Brain microvascular endothelial cell (primary cell): ENCODE measurements at regions not wholly inside any gene's neighbourhood (a gene's known extent, or its start where the extent isn't known, plus 50 kb on each side); places are given as distances from the start of the nearest gene placed in this dataset.

ENCODE experiments used
- DNase-seq: peaks from one replicate; pipeline ENCODE4 v3.0.0-alpha.2; 2020
- H3K27ac ChIP-seq: fragments of 250-450 bp; sonication (Bioruptor Pico); 2 replicates; pipeline ENCODE4 v1.5.1; 2020; ENCODE audit warnings: mild to moderate bottlenecking, moderate library complexity
- H3K27me3 ChIP-seq: fragments of 250-450 bp; sonication (Bioruptor Pico); replicated peaks from 2 replicates; pipeline ENCODE4 v1.5.1; 2020; ENCODE audit warnings: mild to moderate bottlenecking
- H3K36me3 ChIP-seq: fragments of 250-450 bp; sonication (Bioruptor Pico); replicated peaks from 2 replicates; pipeline ENCODE4 v1.5.1; 2020; ENCODE audit warnings: mild to moderate bottlenecking
- H3K4me3 ChIP-seq: 2 replicates; pipeline ENCODE4 v1.5.1; 2011; ENCODE audit warnings: low read depth, mild to moderate bottlenecking, control low read depth, low read length, moderate library complexity
- CTCF ChIP-seq: IDR thresholded peaks from 2 replicates; pipeline ENCODE4 v1.5.1; 2011; ENCODE audit warnings: low read depth, mild to moderate bottlenecking, moderate library complexity, low read length, control low read depth, inconsistent platforms; ENCODE audit errors: missing control alignments
- in situ Hi-C: cut with HindIII; loops from 2 replicates; pipeline ENCODE4 v1.10.0; 2017; ENCODE audit warnings: low sequenced_read_pairs, low pct_ligation_motif_present

GRCh38 chr4:178344096-178344495, 901.9 kb upstream of the AGA start:
- DNase-seq = no peak
- H3K27me3 ChIP-seq = no peaks in the 10 kb centered on the region
- in situ Hi-C loops = no loop called here
- no peak overlapping the region for H3K4me3 ChIP-seq
- no peak overlapping the region for H3K27ac ChIP-seq
- TF ChIP-seq CTCF = no peak
- H3K36me3 ChIP-seq = no peaks in the 10 kb centered on the region

GRCh38 chr4:178347111-178347510, 904.9 kb upstream of the AGA start:
- Histone ChIP-seq H3K27ac (no peak overlapping the region), H3K4me3 (no peak overlapping the region), H3K36me3 (no peaks in the 10 kb centered on the region), H3K27me3 (no peaks in the 10 kb centered on the region)
- no peak for TF ChIP-seq CTCF
- in situ Hi-C loops = no loop called here
- no peak for DNase-seq

- in situ Hi-C loops = no loop called here
- Histone ChIP-seq H3K27ac (no peak overlapping the region), H3K36me3 (no peaks in the 10 kb centered on the region), H3K27me3 (no peaks in the 10 kb centered on the region), H3K4me3 (no peak overlapping the region)
- TF ChIP-seq CTCF = no peak
- DNase-seq = no peak
Observed at GRCh38 chr4:178349601-178350000, 907.4 kb upstream of the AGA start.

GRCh38 chr4:178351185-178351584, 908.9 kb upstream of the AGA start:
- no peak for TF ChIP-seq CTCF
- DNase-seq = no peak
- Histone ChIP-seq H3K27me3 (no peaks in the 10 kb centered on the region), H3K4me3 (no peak overlapping the region), H3K36me3 (no peaks in the 10 kb centered on the region), H3K27ac (no peak overlapping the region)
- in situ Hi-C loops = no loop called here

- Histone ChIP-seq H3K27ac (no peak overlapping the region), H3K36me3 (no peaks in the 10 kb centered on the region), H3K4me3 (no peak overlapping the region), H3K27me3 (no peaks in the 10 kb centered on the region)
- in situ Hi-C loops = no loop called here
- no peak for DNase-seq
- TF ChIP-seq CTCF = no peak
Observed at GRCh38 chr4:178356725-178357124, 914.5 kb upstream of the AGA start.

- no peaks in the 10 kb centered on the region for H3K36me3 ChIP-seq
- H3K4me3 ChIP-seq = no peak overlapping the region
- in situ Hi-C loops = no loop called here
- DNase-seq = no peak
- no peak overlapping the region for H3K27ac ChIP-seq
- H3K27me3 ChIP-seq = no peaks in the 10 kb centered on the region
- TF ChIP-seq CTCF = no peak
Observed at GRCh38 chr4:178385481-178385880, 943.2 kb upstream of the AGA start.
